Neural cell (in vitro differentiated cells): ENCODE measurements at regions not wholly inside any gene's neighbourhood (a gene's known extent, or its start where the extent isn't known, plus 50 kb on each side); places are given as distances from the start of the nearest gene placed in this dataset.

Experiments used
- H2AFZ ChIP-seq: fragments of 200-600, 300-800 bp; sonication (generic), shearing (Covaris generic); 2 replicates; pipeline ENCODE4 v1.6.0; 2014; ENCODE audit warnings: low read depth, mild to moderate bottlenecking, antibody characterized with exemption, low read length, moderate library complexity
- H3F3A ChIP-seq: fragments of 200-600 bp; shearing (Covaris generic); 2 replicates; pipeline ENCODE4 v1.6.1; 2016; ENCODE audit warnings: mild to moderate bottlenecking, moderate library complexity, mixed read lengths, antibody characterized with exemption, low read length; ENCODE audit not compliant: insufficient read depth, poor library complexity, severe bottlenecking
- H3K27ac ChIP-seq: fragments of 200-600, 300-800 bp; sonication (generic), shearing (Covaris generic); 2 replicates; pipeline ENCODE4 v1.5.1; 2014; ENCODE audit warnings: mild to moderate bottlenecking, low read length, moderate library complexity
- H3K27me3 ChIP-seq: fragments of 300-800, 200-600 bp; sonication (generic), shearing (Covaris generic); 2 replicates; pipeline ENCODE4 v1.6.0; 2014; ENCODE audit warnings: mild to moderate bottlenecking, low read depth, low read length, moderate library complexity; ENCODE audit not compliant: insufficient read depth
- H3K36me3 ChIP-seq: fragments of 300-800, 200-600 bp; sonication (generic), shearing (Covaris generic); 2 replicates; pipeline ENCODE4 v1.5.1; 2014; ENCODE audit warnings: mild to moderate bottlenecking, antibody characterized with exemption, low read length, moderate library complexity; ENCODE audit not compliant: insufficient read depth
- H3K4me2 ChIP-seq: fragments of 300-800, 200-600 bp; sonication (generic), shearing (Covaris generic); 2 replicates; pipeline ENCODE4 v1.6.0; 2014; ENCODE audit warnings: mild to moderate bottlenecking, low read length
- H3K4me3 ChIP-seq: fragments of 300-800, 200-600 bp; sonication (generic), shearing (Covaris generic); 2 replicates; pipeline ENCODE4 v1.5.1; 2014; ENCODE audit warnings: mild to moderate bottlenecking, low read length, moderate library complexity
- H3K79me2 ChIP-seq: fragments of 200-600 bp; shearing (Covaris generic); replicated peaks from 2 replicates; pipeline ENCODE4 v1.6.0; 2014; ENCODE audit warnings: mild to moderate bottlenecking, low read length, moderate library complexity; ENCODE audit not compliant: insufficient read depth
- H3K9ac ChIP-seq: fragments of 300-800, 200-600 bp; sonication (generic), shearing (Covaris generic); 2 replicates; pipeline ENCODE4 v1.6.1; 2016; ENCODE audit warnings: mild to moderate bottlenecking, low read length, mixed read lengths
- H3K9me2 ChIP-seq: fragments of 200-600 bp; shearing (Covaris generic); 2 replicates; pipeline ENCODE4 v1.6.1; 2016; ENCODE audit warnings: mild to moderate bottlenecking, low read length, mixed read lengths; ENCODE audit not compliant: insufficient read depth
- H3K9me3 ChIP-seq: fragments of 200-600, 300-800 bp; sonication (generic), shearing (Covaris generic); 2 replicates; pipeline ENCODE4 v1.6.1; 2016; ENCODE audit warnings: mild to moderate bottlenecking, mixed run types, low read length, moderate library complexity, mixed read lengths
- H4K20me1 ChIP-seq: fragments of 200-600 bp; shearing (Covaris generic); 2 replicates; pipeline ENCODE4 v1.6.1; 2016; ENCODE audit warnings: mild to moderate bottlenecking, mixed run types; ENCODE audit not compliant: insufficient read depth
- EP300 ChIP-seq: fragments of 450-650 bp; conservative IDR thresholded peaks from 2 replicates; pipeline ENCODE4 v1.6.1; 2014; ENCODE audit warnings: antibody characterized with exemption, mild to moderate bottlenecking, moderate library complexity; ENCODE audit not compliant: poor library complexity, severe bottlenecking
- EZH2 ChIP-seq: fragments of 200-600, 300-800 bp; shearing (Covaris generic), sonication (generic); IDR thresholded peaks from 2 replicates; pipeline ENCODE4 v1.6.1; 2014; ENCODE audit warnings: antibody characterized with exemption, low read length, borderline replicate concordance, mild to moderate bottlenecking; ENCODE audit not compliant: insufficient read depth, poor library complexity, severe bottlenecking
- MXI1 ChIP-seq: fragments of 450-650 bp; conservative IDR thresholded peaks from 2 replicates; pipeline ENCODE4 v1.6.1; 2014; ENCODE audit warnings: antibody characterized with exemption, mild to moderate bottlenecking; ENCODE audit not compliant: poor library complexity, severe bottlenecking
- POLR2AphosphoS5 ChIP-seq: IDR thresholded peaks from 2 replicates; pipeline ENCODE4 v1.6.1; 2012
- RAD21 ChIP-seq: fragments of 450-650 bp; conservative IDR thresholded peaks from 2 replicates; pipeline ENCODE4 v1.6.1; 2014; ENCODE audit warnings: antibody characterized with exemption, mild to moderate bottlenecking, moderate library complexity
- SMC3 ChIP-seq: fragments of 450-650 bp; conservative IDR thresholded peaks from 2 replicates; pipeline ENCODE4 v1.6.1; 2014; ENCODE audit warnings: antibody characterized with exemption, mild to moderate bottlenecking, moderate library complexity; ENCODE audit not compliant: poor library complexity
- TAF1 ChIP-seq: IDR thresholded peaks from 2 replicates; pipeline ENCODE4 v1.6.1; 2012; ENCODE audit warnings: low read depth
- TF ChIP-seq, protein P1 (sequence below): fragments of 450-650 bp; IDR thresholded peaks from 2 replicates; pipeline ENCODE4 v1.5.1; 2014; ENCODE audit warnings: antibody characterized with exemption, mild to moderate bottlenecking, moderate library complexity; ENCODE audit not compliant: poor library complexity, severe bottlenecking
- TF ChIP-seq, protein P2 (sequence below): IDR thresholded peaks from 2 replicates; pipeline ENCODE4 v1.6.1; 2012; ENCODE audit warnings: borderline replicate concordance

DNA sequence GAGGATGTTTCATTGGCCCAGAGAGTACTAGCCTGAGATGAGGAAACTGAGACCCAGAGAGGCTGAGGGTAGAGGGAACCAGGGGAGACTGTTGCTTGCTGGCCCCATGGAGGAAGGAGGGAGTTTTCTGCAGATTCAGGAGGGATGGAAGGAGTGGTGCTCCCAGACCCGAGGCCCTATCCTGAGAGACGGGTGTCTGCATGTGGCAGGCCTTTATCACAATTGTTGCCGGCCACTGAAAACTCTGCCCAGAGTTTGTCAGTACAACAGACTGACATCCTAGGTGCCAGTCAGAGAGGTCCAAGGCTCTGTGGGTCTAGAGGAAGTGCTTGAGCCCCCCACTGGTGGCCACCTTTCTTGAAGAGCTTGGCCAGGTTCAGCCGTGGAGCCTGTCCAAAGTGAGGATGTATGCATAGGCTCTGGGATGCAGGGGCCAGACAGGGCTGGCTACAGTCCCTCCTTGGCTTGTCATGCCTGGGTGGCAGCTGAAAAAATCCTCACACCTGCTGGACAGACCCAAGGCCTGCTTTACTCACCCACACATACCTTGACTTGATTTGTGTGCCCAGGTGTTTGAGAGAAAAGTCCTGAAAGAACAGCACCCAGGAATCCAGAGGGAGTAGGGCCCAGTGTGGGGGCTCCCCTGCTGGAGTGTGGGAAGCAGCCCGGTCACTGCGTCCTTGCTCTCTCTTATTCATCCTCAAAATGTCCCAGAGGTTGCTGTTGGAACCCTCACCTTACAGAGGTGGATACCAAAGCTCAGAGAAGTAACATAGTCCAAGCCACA, 65.2 kb downstream of the CLRN3 start:
- Histone ChIP-seq H3K4me3 (no peak overlapping the region), H3K9ac (no peak overlapping the region), H2AFZ (no peak overlapping the region), H3K27ac (no peak overlapping the region), H3F3A (no peaks in the 10 kb centered on the region), H3K36me3 (no peaks in the 10 kb centered on the region), H3K27me3 (no peaks in the 10 kb centered on the region), H4K20me1 (no peaks in the 10 kb centered on the region), H3K4me2 (no peak overlapping the region), H3K9me3 (peaks cover 4% of the 10 kb centered on the region), H3K9me2 (no peaks in the 10 kb centered on the region), H3K79me2 (no peaks in the 10 kb centered on the region)
- no peak for TF ChIP-seq POLR2AphosphoS5
- TF ChIP-seq, protein P1, sequence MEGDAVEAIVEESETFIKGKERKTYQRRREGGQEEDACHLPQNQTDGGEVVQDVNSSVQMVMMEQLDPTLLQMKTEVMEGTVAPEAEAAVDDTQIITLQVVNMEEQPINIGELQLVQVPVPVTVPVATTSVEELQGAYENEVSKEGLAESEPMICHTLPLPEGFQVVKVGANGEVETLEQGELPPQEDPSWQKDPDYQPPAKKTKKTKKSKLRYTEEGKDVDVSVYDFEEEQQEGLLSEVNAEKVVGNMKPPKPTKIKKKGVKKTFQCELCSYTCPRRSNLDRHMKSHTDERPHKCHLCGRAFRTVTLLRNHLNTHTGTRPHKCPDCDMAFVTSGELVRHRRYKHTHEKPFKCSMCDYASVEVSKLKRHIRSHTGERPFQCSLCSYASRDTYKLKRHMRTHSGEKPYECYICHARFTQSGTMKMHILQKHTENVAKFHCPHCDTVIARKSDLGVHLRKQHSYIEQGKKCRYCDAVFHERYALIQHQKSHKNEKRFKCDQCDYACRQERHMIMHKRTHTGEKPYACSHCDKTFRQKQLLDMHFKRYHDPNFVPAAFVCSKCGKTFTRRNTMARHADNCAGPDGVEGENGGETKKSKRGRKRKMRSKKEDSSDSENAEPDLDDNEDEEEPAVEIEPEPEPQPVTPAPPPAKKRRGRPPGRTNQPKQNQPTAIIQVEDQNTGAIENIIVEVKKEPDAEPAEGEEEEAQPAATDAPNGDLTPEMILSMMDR = no peak
- no peak for TF ChIP-seq RAD21
- no peak for TF ChIP-seq SMC3
- no peak for TF ChIP-seq MXI1
- TF ChIP-seq EP300 = no peak
- no peak for TF ChIP-seq EZH2
- TF ChIP-seq, protein P2, sequence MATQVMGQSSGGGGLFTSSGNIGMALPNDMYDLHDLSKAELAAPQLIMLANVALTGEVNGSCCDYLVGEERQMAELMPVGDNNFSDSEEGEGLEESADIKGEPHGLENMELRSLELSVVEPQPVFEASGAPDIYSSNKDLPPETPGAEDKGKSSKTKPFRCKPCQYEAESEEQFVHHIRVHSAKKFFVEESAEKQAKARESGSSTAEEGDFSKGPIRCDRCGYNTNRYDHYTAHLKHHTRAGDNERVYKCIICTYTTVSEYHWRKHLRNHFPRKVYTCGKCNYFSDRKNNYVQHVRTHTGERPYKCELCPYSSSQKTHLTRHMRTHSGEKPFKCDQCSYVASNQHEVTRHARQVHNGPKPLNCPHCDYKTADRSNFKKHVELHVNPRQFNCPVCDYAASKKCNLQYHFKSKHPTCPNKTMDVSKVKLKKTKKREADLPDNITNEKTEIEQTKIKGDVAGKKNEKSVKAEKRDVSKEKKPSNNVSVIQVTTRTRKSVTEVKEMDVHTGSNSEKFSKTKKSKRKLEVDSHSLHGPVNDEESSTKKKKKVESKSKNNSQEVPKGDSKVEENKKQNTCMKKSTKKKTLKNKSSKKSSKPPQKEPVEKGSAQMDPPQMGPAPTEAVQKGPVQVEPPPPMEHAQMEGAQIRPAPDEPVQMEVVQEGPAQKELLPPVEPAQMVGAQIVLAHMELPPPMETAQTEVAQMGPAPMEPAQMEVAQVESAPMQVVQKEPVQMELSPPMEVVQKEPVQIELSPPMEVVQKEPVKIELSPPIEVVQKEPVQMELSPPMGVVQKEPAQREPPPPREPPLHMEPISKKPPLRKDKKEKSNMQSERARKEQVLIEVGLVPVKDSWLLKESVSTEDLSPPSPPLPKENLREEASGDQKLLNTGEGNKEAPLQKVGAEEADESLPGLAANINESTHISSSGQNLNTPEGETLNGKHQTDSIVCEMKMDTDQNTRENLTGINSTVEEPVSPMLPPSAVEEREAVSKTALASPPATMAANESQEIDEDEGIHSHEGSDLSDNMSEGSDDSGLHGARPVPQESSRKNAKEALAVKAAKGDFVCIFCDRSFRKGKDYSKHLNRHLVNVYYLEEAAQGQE = no peak
- no peak for TF ChIP-seq TAF1
